ENCODE measurements at regions not wholly inside any gene's neighbourhood (a gene's known extent, or its start where the extent isn't known, plus 50 kb on each side); places are given as distances from the start of the nearest gene placed in this dataset.

GRCh38 chr14:47978871-47979270 is 303.5 kb upstream of the MDGA2 start:
- FAIRE-seq (no peak), DNase-seq (ENCODE audit: insufficient read length, low spot score) (no peak)
- TF ChIP-seq CTCF (IDR thresholded peaks at IDR 0.05; ENCODE audit: insufficient read depth, missing control alignments): no peak

DNA sequence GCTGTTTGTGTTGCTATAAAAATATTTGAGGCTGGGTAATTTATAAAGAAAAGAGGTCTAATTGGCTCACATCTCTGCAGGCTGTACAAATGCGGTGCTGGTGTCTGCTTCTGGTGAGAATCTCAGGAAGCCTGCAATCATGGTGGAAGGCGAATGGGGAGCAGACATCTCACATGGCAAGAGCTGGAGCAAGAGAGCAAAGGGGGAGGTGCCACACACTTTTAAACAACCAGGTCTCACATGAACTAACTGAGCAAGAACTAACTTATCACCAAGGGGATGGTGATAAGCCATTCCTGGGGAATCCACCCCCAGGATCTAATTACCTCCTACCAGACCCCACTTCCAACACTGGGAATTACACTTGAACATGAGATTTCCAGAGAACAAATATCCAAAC is 300.7 kb upstream of the MDGA2 start:
- no peak for DNase-seq (ENCODE audit: insufficient read length, low spot score)
- FAIRE-seq: no peak
- no peak for TF ChIP-seq CTCF (IDR thresholded peaks at IDR 0.05; ENCODE audit: insufficient read depth, missing control alignments)

DNA sequence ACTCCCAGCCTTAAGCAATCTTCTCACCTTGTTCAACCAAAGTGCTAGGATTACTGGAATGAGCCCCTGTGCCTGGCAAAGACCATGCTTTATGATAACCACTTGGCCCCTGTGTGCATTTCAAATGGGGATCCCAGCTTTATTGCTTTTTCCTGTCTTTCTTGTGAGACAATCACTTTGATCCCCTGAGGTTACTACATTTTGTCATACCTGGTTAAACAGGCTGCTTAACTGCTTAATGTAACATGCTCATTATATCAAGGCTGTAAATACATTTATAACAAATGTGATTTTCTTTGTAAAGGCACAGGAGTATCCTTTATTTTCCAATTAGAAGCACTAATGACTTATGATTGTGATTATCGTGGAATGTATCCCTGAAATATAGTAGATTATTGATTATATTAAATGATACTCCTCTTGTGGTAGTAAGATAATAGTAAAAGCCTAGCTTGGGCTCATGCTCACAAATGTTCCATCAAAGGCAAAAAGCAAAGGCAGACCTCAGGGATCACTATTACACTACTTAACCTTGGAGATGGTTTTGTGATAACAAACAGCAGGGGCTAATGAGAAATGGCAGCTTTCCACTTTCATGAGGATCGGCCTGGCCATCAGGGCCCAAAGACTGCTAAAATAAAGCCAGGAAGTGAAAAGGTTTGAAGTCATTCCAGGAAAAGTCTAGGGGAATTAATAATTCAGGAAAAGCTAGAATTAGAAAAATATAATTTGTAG is 290.8 kb upstream of the MDGA2 start:
- TF ChIP-seq CTCF (IDR thresholded peaks at IDR 0.05; ENCODE audit: insufficient read depth, missing control alignments): no peak
- DNase-seq (ENCODE audit: insufficient read length, low spot score) (no peak), FAIRE-seq (no peak)

- no peak for TF ChIP-seq CTCF (IDR thresholded peaks at IDR 0.05; ENCODE audit: insufficient read depth, missing control alignments)
- no peak for FAIRE-seq
Observed at GRCh38 chr14:47961634-47962033, 286.2 kb upstream of the MDGA2 start.

GRCh38 chr14:47959740-47960139 is 284.3 kb upstream of the MDGA2 start:
- no peak for FAIRE-seq
- DNase-seq (ENCODE audit: insufficient read length, low spot score): no peak
- no peak for TF ChIP-seq CTCF (IDR thresholded peaks at IDR 0.05; ENCODE audit: insufficient read depth, missing control alignments)

More at GRCh38 chr14:47961634-47962033, 286.2 kb upstream of the MDGA2 start:
- DNase-seq (ENCODE audit: insufficient read length, low spot score): no peak

GRCh38 chr14:47949006-47949405 is 273.6 kb upstream of the MDGA2 start:
- DNase-seq (ENCODE audit: insufficient read length, low spot score): no peak

More at GRCh38 chr14:47949006-47949405, 273.6 kb upstream of the MDGA2 start:
- FAIRE-seq: no peak
- TF ChIP-seq CTCF (IDR thresholded peaks at IDR 0.05; ENCODE audit: insufficient read depth, missing control alignments): no peak
